K562 (cell line): ENCODE measurements at regions not wholly inside any gene's neighbourhood (a gene's known extent, or its start where the extent isn't known, plus 50 kb on each side); places are given as distances from the start of the nearest gene placed in this dataset.

Experiments
- ATAC-seq: fragments of 200-7000 bp; cut with Tn5 transposase; 3 replicates; pipeline ENCODE4 v1.9.1; 2020; ENCODE audit warnings: moderate library complexity
- BruUV-seq: library from RNA; stranded (reverse); fragments of 400-500 nt; replicated peaks from 2 replicates; lab custom pipeline; 2021; lab: Mats Ljungman, UMichigan
- CTCF ChIA-PET: fragments of 300-600 bp; formaldehyde crosslinking; extraction: SDS; loops from one replicate; lab custom pipeline; 2021; ENCODE audit warnings: low intra/inter-chr PET ratio; lab: Yijun Ruan, JAX
- POLR2A ChIA-PET: fragments of 300-600, 350-650 bp; sonication (Branson Sonifier 250); formaldehyde crosslinking; extraction: SDS; loops from one replicate; lab custom pipeline; 2021; ENCODE audit warnings: antibody characterized with exemption, inconsistent platforms; lab: Yijun Ruan, JAX
- DNase-seq, 4 experiments: peaks; one replicate each; pipeline versions ENCODE4 v3.0.0 to v3.0.0-alpha.2; 2011 to 2018; ENCODE audit warnings: low spot score in 3 of 4, mixed read lengths in 3 of 4; ENCODE audit errors: extremely low read depth in 1 of 4
- FAIRE-seq: peaks from 2 replicates; lab custom pipeline; 2011; peaks lifted over from hg19 to GRCh38; lab: Jason Lieb, UNC
- H2AFZ ChIP-seq: 2 replicates; pipeline ENCODE4 v1.6.0; 2011; ENCODE audit warnings: low read depth, low read length, control low read depth, inconsistent platforms
- H3K27ac ChIP-seq: fragments of 200-600 bp; 3 replicates; pipeline ENCODE4 v1.8.0; 2011; ENCODE audit warnings: low read depth, mild to moderate bottlenecking, control low read depth, inconsistent platforms, low read length, moderate library complexity, mixed read lengths; ENCODE audit errors: extremely low read depth
- H3K27me3 ChIP-seq, 2 experiments: fragments of 300-600 bp in 1 of 2; 2 replicates in 1 of 2; 3 replicates in 1 of 2; pipeline versions ENCODE4 v1.6.0 to v1.8.0; 2011; ENCODE audit warnings: inconsistent platforms in 2 of 2, low read length in 2 of 2, mild to moderate bottlenecking in 1 of 2, mixed read lengths in 1 of 2, moderate library complexity in 1 of 2; ENCODE audit not compliant: control insufficient read depth in 2 of 2, insufficient read depth in 2 of 2
- H3K36me3 ChIP-seq: fragments of 300-600 bp; 3 replicates; pipeline ENCODE4 v1.8.0; 2011; ENCODE audit warnings: mild to moderate bottlenecking, low read length, inconsistent platforms; ENCODE audit not compliant: control insufficient read depth, insufficient read depth
- H3K4me1 ChIP-seq, 2 experiments: fragments of 200-600 bp in 1 of 2; replicated peaks in 1 of 2; 2 replicates in 1 of 2; 3 replicates in 1 of 2; pipeline versions ENCODE4 v1.5.1 to v1.8.0; 2011; ENCODE audit warnings: inconsistent platforms in 2 of 2, low read length in 2 of 2, mild to moderate bottlenecking in 1 of 2, mixed read lengths in 1 of 2, moderate library complexity in 1 of 2; ENCODE audit not compliant: control insufficient read depth in 2 of 2, insufficient read depth in 2 of 2
- H3K4me2 ChIP-seq: 2 replicates; pipeline ENCODE4 v1.6.1; 2011; ENCODE audit warnings: low read length, control low read depth, inconsistent platforms, mixed read lengths; ENCODE audit not compliant: insufficient read depth
- H3K4me3 ChIP-seq: fragments of 200-600 bp; sonication (generic), shearing (Covaris generic); 2 replicates; pipeline ENCODE4 v1.5.1; 2016; ENCODE audit warnings: control low read depth, inconsistent platforms
- H3K79me2 ChIP-seq: fragments of 200-600 bp; 3 replicates; pipeline ENCODE4 v1.8.0; 2011; ENCODE audit warnings: low read length, inconsistent platforms; ENCODE audit not compliant: control insufficient read depth, insufficient read depth
- H3K9ac ChIP-seq, 2 experiments: 2 replicates each; pipeline versions ENCODE4 v1.6.0 to v1.6.1; 2011; ENCODE audit warnings: low read depth in 2 of 2, low read length in 2 of 2, control low read depth in 1 of 2, inconsistent platforms in 1 of 2, mild to moderate bottlenecking in 1 of 2, mixed read lengths in 1 of 2; ENCODE audit not compliant: insufficient read depth in 1 of 2
- H3K9me1 ChIP-seq: one replicate; pipeline ENCODE4 v1.6.0; 2011; ENCODE audit warnings: inconsistent platforms, mild to moderate bottlenecking, low read length, moderate library complexity; ENCODE audit not compliant: control insufficient read depth, insufficient read depth
- H3K9me3 ChIP-seq: replicated peaks from 2 replicates; pipeline ENCODE4 v1.5.1; 2011; ENCODE audit warnings: low read depth, low read length, inconsistent platforms; ENCODE audit not compliant: control insufficient read depth, insufficient read depth
- H4K20me1 ChIP-seq: replicated peaks from 2 replicates; pipeline ENCODE4 v1.6.1; 2011; ENCODE audit warnings: low read length, inconsistent platforms, mixed read lengths; ENCODE audit not compliant: control insufficient read depth, insufficient read depth
- BMI1 ChIP-seq: fragments of 150-350 bp; IDR thresholded peaks from 2 replicates; pipeline ENCODE4 v1.6.1; 2014; ENCODE audit warnings: low read length
- ELF1 ChIP-seq: fragments of 200-800 bp; sonication (Bioruptor generic); IDR thresholded peaks from 2 replicates; pipeline ENCODE4 v1.6.1; 2016; ENCODE audit warnings: missing genetic modification characterization, missing compliant biosample characterization
- GABPB1 ChIP-seq: sonication (generic); formaldehyde crosslinking; IDR thresholded peaks from 2 replicates; pipeline ENCODE4 v1.8.0; 2022; ENCODE audit warnings: mild to moderate bottlenecking, missing genetic modification reagents
- PCBP2 ChIP-seq: fragments of 200-400 bp; formaldehyde crosslinking; IDR thresholded peaks from 2 replicates; pipeline ENCODE4 v1.6.1; 2018; ENCODE audit warnings: low read length, low read depth, mild to moderate bottlenecking, moderate library complexity; ENCODE audit not compliant: poor library complexity, severe bottlenecking
- RBM39 ChIP-seq: fragments of 200-400 bp; formaldehyde crosslinking; optimal IDR thresholded peaks from 2 replicates; pipeline ENCODE3; 2018; ENCODE audit warnings: low read depth, low read length
- SMAD2 ChIP-seq: fragments of 150-350 bp; IDR thresholded peaks from 2 replicates; pipeline ENCODE4 v1.6.1; 2014; ENCODE audit warnings: low read depth, mild to moderate bottlenecking, low read length
- WGBS: fragments of 100-300 bp; shearing (Covaris generic); methylation state at CpG from one replicate; pipeline ENCODE4 v1.1.6; 2016; ENCODE audit warnings: low coverage, mixed read lengths; ENCODE audit not compliant: insufficient coverage; ENCODE audit errors: missing lambda C conversion rate; 5-methylcytosine and 5-hydroxymethylcytosine counted together
- in situ Hi-C: fragments of 300-500 bp; cut with MboI; formaldehyde crosslinking; loops from 4 replicates; pipeline ENCODE4 v1.15.0; 2018; ENCODE audit warnings: inconsistent platforms, mixed read lengths
- intact Hi-C: fragments of 100-400 bp; cut with micrococcal nuclease; formaldehyde crosslinking; loops from 2 replicates; pipeline ENCODE4 v1.14.2; 2022
- TF ChIP-seq, protein P1 (sequence below): fragments of 250-450 bp; sonication (Bioruptor Pico); IDR thresholded peaks from 2 replicates; pipeline ENCODE4 v1.5.0; 2021; ENCODE audit warnings: mild to moderate bottlenecking, moderate library complexity
- TF ChIP-seq, protein P2 (sequence below): fragments of 250-450 bp; sonication (Bioruptor Pico); IDR thresholded peaks from 2 replicates; pipeline ENCODE4 v1.5.0; 2020; ENCODE audit warnings: mild to moderate bottlenecking
- TF ChIP-seq, protein P3 (sequence below): fragments of 450-650 bp; conservative IDR thresholded peaks from 2 replicates; pipeline ENCODE4 v1.6.1; 2016; ENCODE audit warnings: missing genetic modification characterization, low read depth, mild to moderate bottlenecking, control low read depth, missing compliant biosample characterization
- TF ChIP-seq, protein P4 (sequence below): sonication (generic); formaldehyde crosslinking; IDR thresholded peaks from 2 replicates; pipeline ENCODE4 v1.8.1; 2022; ENCODE audit warnings: missing genetic modification reagents

DNA sequence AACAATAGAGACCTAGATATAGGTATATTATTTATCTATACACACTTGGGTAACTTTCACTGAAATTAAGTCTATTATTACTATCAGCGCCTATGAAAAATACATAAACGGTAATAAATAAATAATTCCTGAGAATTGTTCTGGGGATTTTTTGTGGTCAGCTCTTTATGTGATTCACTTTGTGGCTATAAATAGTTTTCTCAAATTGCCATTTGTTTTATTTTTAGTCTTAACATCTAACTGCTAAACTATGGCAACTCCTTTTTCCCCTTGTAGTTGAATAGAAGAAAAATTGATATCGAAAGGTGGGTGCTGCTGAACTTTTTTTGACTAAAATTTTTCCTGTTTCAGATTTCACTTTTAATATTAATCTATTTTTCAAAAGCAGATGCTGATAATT, 189.0 kb downstream of the VGLL3 start (continued):
- TF ChIP-seq, protein P1, sequence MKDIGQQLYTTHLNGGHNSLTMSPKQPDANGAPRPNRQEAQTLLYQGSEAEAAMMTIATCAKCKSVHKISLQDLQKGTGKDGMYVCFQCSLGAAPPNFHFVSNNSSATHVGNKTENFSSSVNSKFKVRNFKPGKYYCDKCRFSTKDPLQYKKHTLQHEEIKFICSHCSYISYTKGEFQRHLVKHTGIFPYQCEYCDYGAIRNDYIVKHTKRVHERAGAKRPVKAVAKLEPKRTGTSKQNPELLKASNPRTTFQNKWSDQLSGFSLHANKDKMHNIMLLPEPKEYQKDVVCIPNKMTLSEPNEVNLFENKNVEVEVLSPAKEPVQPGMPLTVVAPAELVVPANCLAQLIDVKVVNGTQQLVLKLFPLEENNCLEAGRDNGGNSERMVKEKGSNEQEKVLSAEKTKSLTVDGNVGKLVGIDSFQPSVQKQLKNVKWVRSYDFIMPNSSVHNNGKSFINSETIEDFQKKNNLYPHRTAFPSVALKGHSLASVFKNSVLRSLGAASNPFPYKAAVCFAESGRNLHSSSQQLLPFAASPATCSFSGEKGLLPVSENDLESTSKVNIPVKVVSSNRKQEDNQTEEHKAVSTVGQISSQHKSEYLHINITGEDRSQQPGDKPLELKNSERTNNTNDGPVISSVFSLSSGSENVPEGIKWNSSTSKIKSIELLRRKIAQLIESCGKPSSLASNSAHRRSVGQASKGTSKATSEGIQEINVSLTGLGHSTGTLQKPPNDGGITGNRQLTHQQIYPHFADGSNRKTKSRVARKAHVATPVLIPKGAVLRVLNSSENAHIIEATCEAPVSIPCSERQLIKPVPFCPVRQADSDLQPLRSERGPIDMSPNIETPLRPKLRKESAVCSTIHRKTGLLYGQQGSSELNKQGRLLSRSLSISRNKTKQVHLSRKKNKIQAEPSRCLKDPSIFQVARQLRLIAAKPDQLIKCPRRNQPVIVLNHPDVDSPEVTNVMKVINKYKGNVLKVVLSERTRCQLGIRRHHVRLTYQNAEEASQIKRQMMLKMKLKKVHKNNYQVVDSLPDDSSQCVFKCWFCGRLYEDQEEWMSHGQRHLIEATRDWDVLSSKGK (CRISPR knock-in tag), result no peak
- TF ChIP-seq, protein P2, sequence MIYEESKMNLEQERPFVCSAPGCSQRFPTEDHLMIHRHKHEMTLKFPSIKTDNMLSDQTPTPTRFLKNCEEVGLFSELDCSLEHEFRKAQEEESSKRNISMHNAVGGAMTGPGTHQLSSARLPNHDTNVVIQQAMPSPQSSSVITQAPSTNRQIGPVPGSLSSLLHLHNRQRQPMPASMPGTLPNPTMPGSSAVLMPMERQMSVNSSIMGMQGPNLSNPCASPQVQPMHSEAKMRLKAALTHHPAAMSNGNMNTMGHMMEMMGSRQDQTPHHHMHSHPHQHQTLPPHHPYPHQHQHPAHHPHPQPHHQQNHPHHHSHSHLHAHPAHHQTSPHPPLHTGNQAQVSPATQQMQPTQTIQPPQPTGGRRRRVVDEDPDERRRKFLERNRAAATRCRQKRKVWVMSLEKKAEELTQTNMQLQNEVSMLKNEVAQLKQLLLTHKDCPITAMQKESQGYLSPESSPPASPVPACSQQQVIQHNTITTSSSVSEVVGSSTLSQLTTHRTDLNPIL (CRISPR knock-in tag), result no peak

DNA sequence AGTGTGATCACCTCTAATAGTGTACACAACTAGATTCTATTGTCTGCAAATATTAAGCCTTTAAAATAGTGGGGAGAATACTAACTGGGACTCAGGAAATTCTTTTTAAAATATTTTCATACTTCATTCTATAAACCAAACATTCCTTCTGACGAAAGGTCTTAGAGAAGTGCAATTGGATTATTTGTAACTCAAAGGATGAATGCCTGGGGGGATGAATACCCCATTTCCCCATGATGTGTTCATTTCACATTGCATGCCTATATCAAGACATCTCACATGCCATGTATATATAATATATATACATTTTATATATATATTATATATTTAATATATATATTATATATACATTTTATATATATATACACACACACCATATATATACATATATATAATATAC, 189.9 kb downstream of the VGLL3 start:
- FAIRE-seq (no peak), ATAC-seq (no peak), DNase-seq (no peak)
- WGBS, result 0% methylated on average over 1 of the region's 1 CpG
- Histone ChIP-seq H4K20me1 (no peaks in the 10 kb centered on the region), H3K79me2 (no peaks in the 10 kb centered on the region), H3K27ac (no peak overlapping the region), H3K4me3 (no peak overlapping the region), H3K36me3 (no peaks in the 10 kb centered on the region), H3K27me3 (no peaks in the 10 kb centered on the region), H3K9ac (no peak overlapping the region), H3K9me1 (no peaks in the 10 kb centered on the region), H3K9me3 (no peaks in the 10 kb centered on the region), H3K4me1 (no peaks in the 10 kb centered on the region), H3K4me2 (no peak overlapping the region), H2AFZ (no peak overlapping the region)
- no TSS peak for BruUV-seq
- ChIA-PET CTCF (no interaction called here), POLR2A (no interaction called here)
- in situ Hi-C loops, result no loop called here
- intact Hi-C loops, result no loop called here
- TF ChIP-seq RBM39 (no peak), GABPB1 (no peak), BMI1 (no peak), PCBP2 (no peak), ELF1 (tag) (no peak), SMAD2 (no peak)
- TF ChIP-seq, protein P3, sequence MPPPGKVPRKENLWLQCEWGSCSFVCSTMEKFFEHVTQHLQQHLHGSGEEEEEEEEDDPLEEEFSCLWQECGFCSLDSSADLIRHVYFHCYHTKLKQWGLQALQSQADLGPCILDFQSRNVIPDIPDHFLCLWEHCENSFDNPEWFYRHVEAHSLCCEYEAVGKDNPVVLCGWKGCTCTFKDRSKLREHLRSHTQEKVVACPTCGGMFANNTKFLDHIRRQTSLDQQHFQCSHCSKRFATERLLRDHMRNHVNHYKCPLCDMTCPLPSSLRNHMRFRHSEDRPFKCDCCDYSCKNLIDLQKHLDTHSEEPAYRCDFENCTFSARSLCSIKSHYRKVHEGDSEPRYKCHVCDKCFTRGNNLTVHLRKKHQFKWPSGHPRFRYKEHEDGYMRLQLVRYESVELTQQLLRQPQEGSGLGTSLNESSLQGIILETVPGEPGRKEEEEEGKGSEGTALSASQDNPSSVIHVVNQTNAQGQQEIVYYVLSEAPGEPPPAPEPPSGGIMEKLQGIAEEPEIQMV (tag), result no peak
- TF ChIP-seq, protein P4, sequence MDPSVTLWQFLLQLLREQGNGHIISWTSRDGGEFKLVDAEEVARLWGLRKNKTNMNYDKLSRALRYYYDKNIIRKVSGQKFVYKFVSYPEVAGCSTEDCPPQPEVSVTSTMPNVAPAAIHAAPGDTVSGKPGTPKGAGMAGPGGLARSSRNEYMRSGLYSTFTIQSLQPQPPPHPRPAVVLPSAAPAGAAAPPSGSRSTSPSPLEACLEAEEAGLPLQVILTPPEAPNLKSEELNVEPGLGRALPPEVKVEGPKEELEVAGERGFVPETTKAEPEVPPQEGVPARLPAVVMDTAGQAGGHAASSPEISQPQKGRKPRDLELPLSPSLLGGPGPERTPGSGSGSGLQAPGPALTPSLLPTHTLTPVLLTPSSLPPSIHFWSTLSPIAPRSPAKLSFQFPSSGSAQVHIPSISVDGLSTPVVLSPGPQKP (CRISPR knock-in tag), result no peak
